A549 (cell line): ENCODE measurements at regions not wholly inside any gene's neighbourhood (a gene's known extent, or its start where the extent isn't known, plus 50 kb on each side); places are given as distances from the start of the nearest gene placed in this dataset.

Experiments
- ATAC-seq, 2 experiments: fragments of 200-7000 bp in 1 of 2; fragments of >200 bp in 1 of 2; cut with Nextera tagmentation in 1 of 2; cut with Tn5 transposase in 1 of 2; 3 replicates each; pipeline versions ENCODE4 v1.8.0 to v1.9.1; 2018 to 2020; ENCODE audit warnings: mild to moderate bottlenecking in 1 of 2, moderate library complexity in 1 of 2
- CTCF ChIA-PET: fragments of 300-600 bp; sonication (Branson Sonifier 250); formaldehyde crosslinking; extraction: SDS; loops from one replicate; lab custom pipeline; 2021; ENCODE audit warnings: antibody characterized with exemption, inconsistent platforms; lab: Yijun Ruan, JAX
- POLR2A ChIA-PET: fragments of 350-600 bp; formaldehyde crosslinking; extraction: SDS; loops from one replicate; lab custom pipeline; 2021; ENCODE audit warnings: antibody characterized with exemption, inconsistent platforms; lab: Yijun Ruan, JAX
- DNase-seq, 2 experiments: peaks; one replicate each; pipeline versions ENCODE4 v3.0.0 to v3.0.0-alpha.2; 2011 to 2016; ENCODE audit warnings: low read depth in 1 of 2, low spot score in 1 of 2
- FAIRE-seq: peaks from 2 replicates; lab custom pipeline; 2011; peaks lifted over from hg19 to GRCh38; lab: Jason Lieb, UNC
- H3K27ac ChIP-seq, 2 experiments: fragments of >200 bp; sonication (Bioruptor Twin); formaldehyde crosslinking; 3 replicates each; pipeline ENCODE4 v1.5.1; 2016 to 2017
- H3K4me1 ChIP-seq: fragments of >200 bp; sonication (Bioruptor Twin); formaldehyde crosslinking; 3 replicates; pipeline ENCODE4 v1.6.1; 2016
- H3K4me2 ChIP-seq: fragments of >200 bp; sonication (Bioruptor Twin); formaldehyde crosslinking; 3 replicates; pipeline ENCODE4 v1.6.1; 2016
- H3K4me3 ChIP-seq: fragments of >200 bp; sonication (Bioruptor Twin); formaldehyde crosslinking; 3 replicates; pipeline ENCODE4 v1.5.1; 2016
- H3K9me3 ChIP-seq: fragments of >200 bp; sonication (Bioruptor Twin); formaldehyde crosslinking; 3 replicates; pipeline ENCODE4 v1.6.1; 2016
- BHLHE40 ChIP-seq: IDR thresholded peaks from 2 replicates; pipeline ENCODE4 v1.6.1; 2012; ENCODE audit warnings: low read depth, low read length, inconsistent platforms
- CEBPB ChIP-seq, 2 experiments: fragments of >200 bp in 1 of 2; sonication (Bioruptor Twin) in 1 of 2; formaldehyde crosslinking in 1 of 2; IDR thresholded peaks; 2 replicates each; pipeline ENCODE4 v1.6.1; 2012 to 2016
- CHD2 ChIP-seq: fragments of 150-350 bp; IDR thresholded peaks from 2 replicates; pipeline ENCODE4 v1.6.1; 2014; ENCODE audit warnings: low read length; ENCODE audit not compliant: partially characterized antibody
- EHMT2 ChIP-seq: fragments of 200-600 bp; sonication (generic); IDR thresholded peaks from 2 replicates; pipeline ENCODE4 v1.6.1; 2016; ENCODE audit warnings: antibody characterized with exemption, low read depth, mild to moderate bottlenecking, moderate library complexity
- EP300 ChIP-seq, 2 experiments: fragments of >200 bp; sonication (Bioruptor Twin); formaldehyde crosslinking; IDR thresholded peaks; 2 replicates in 1 of 2; 3 replicates in 1 of 2; pipeline ENCODE4 v1.6.1; 2016 to 2017
- ESRRA ChIP-seq: fragments of 150-350 bp; IDR thresholded peaks from 2 replicates; pipeline ENCODE4 v1.6.1; 2014; ENCODE audit warnings: mild to moderate bottlenecking, low read length, borderline replicate concordance
- FOSB ChIP-seq: fragments of 250-450 bp; sonication (Bioruptor Pico); IDR thresholded peaks from 2 replicates; pipeline ENCODE4 v1.5.0; 2020; ENCODE audit warnings: mild to moderate bottlenecking, moderate library complexity
- FOXS1 ChIP-seq: fragments of 250-450 bp; sonication (Bioruptor Pico); IDR thresholded peaks from 2 replicates; pipeline ENCODE4 v1.5.0; 2020; ENCODE audit warnings: mild to moderate bottlenecking, moderate library complexity
- GATA3 ChIP-seq: IDR thresholded peaks from 2 replicates; pipeline ENCODE4 v1.6.1; 2012; ENCODE audit warnings: borderline replicate concordance
- HOXA7 ChIP-seq: fragments of 250-450 bp; sonication (Bioruptor Pico); IDR thresholded peaks from 2 replicates; pipeline ENCODE4 v1.5.0; 2020; ENCODE audit warnings: mild to moderate bottlenecking, moderate library complexity
- HOXB5 ChIP-seq: fragments of 250-450 bp; sonication (Bioruptor Pico); IDR thresholded peaks from 2 replicates; pipeline ENCODE4 v1.5.0; 2020; ENCODE audit warnings: mild to moderate bottlenecking, moderate library complexity
- JUN ChIP-seq, 2 experiments: fragments of >200 bp; sonication (Bioruptor Twin); formaldehyde crosslinking; IDR thresholded peaks; 2 replicates in 1 of 2; 3 replicates in 1 of 2; pipeline ENCODE4 v1.6.1; 2016 to 2017
- KDM1A ChIP-seq: fragments of 200-600 bp; sonication (generic); IDR thresholded peaks from 2 replicates; pipeline ENCODE4 v1.6.1; 2016; ENCODE audit warnings: low read depth, mild to moderate bottlenecking
- KDM5A ChIP-seq: fragments of 200-600 bp; sonication (generic); IDR thresholded peaks from 2 replicates; pipeline ENCODE4 v1.6.1; 2016; ENCODE audit warnings: antibody characterized with exemption, mild to moderate bottlenecking
- MAZ ChIP-seq: fragments of 150-350 bp; IDR thresholded peaks from 2 replicates; pipeline ENCODE4 v1.6.1; 2014; ENCODE audit warnings: antibody characterized with exemption, low read depth, low read length, borderline replicate concordance
- MYC ChIP-seq: IDR thresholded peaks from 2 replicates; pipeline ENCODE4 v1.6.1; 2012; ENCODE audit warnings: mild to moderate bottlenecking, inconsistent platforms, low read length, improper control_type of control experiment, borderline replicate concordance
- NFE2L2 ChIP-seq: fragments of 150-350 bp; conservative IDR thresholded peaks from 2 replicates; pipeline ENCODE4 v1.6.1; 2014; ENCODE audit warnings: low read length
- NPAS2 ChIP-seq: fragments of 250-450 bp; sonication (Bioruptor Pico); IDR thresholded peaks from 2 replicates; pipeline ENCODE4 v1.8.0; 2022; ENCODE audit warnings: mild to moderate bottlenecking, moderate library complexity, borderline replicate concordance
- NR3C1 ChIP-seq: fragments of >200 bp; sonication (Bioruptor Twin); formaldehyde crosslinking; IDR thresholded peaks from 3 replicates; pipeline ENCODE4 v1.6.1; 2017
- PHF8 ChIP-seq: fragments of 200-600 bp; sonication (generic); IDR thresholded peaks from 2 replicates; pipeline ENCODE4 v1.6.1; 2016; ENCODE audit warnings: low read depth, mild to moderate bottlenecking, antibody characterized with exemption, moderate library complexity, borderline replicate concordance
- POLR2AphosphoS2 ChIP-seq: conservative IDR thresholded peaks from 2 replicates; pipeline ENCODE4 v1.6.1; 2012; ENCODE audit warnings: low read length, improper control_type of control experiment, inconsistent platforms
- RAD21 ChIP-seq, 2 experiments: fragments of >200 bp in 1 of 2; sonication (Bioruptor Twin) in 1 of 2; formaldehyde crosslinking in 1 of 2; IDR thresholded peaks in 1 of 2; conservative IDR thresholded peaks in 1 of 2; 2 replicates in 1 of 2; 3 replicates in 1 of 2; pipeline ENCODE4 v1.6.1; 2012 to 2018; ENCODE audit warnings: inconsistent platforms in 1 of 2
- RCOR1 ChIP-seq: fragments of 150-350 bp; IDR thresholded peaks from 2 replicates; pipeline ENCODE4 v1.6.1; 2014; ENCODE audit warnings: antibody characterized with exemption, low read length, low read depth
- RNF2 ChIP-seq: fragments of 200-600 bp; sonication (generic); IDR thresholded peaks from 2 replicates; pipeline ENCODE4 v1.6.1; 2016; ENCODE audit warnings: low read depth, mild to moderate bottlenecking, antibody characterized with exemption, moderate library complexity, borderline replicate concordance
- SMC3 ChIP-seq: fragments of >200 bp; sonication (Bioruptor Twin); formaldehyde crosslinking; IDR thresholded peaks from 3 replicates; pipeline ENCODE4 v1.6.1; 2018; ENCODE audit warnings: inconsistent platforms
- SREBF2 ChIP-seq: fragments of 450-650 bp; IDR thresholded peaks from 2 replicates; pipeline ENCODE4 v1.6.1; 2014; ENCODE audit warnings: mild to moderate bottlenecking, moderate library complexity
- TFCP2L1 ChIP-seq: fragments of 250-450 bp; sonication (Bioruptor Pico); IDR thresholded peaks from 2 replicates; pipeline ENCODE4 v1.5.0; 2021; ENCODE audit warnings: mild to moderate bottlenecking
- TP53 ChIP-seq: fragments of 250-450 bp; sonication (Bioruptor Pico); IDR thresholded peaks from 2 replicates; pipeline ENCODE4 v1.5.0; 2021; ENCODE audit warnings: mild to moderate bottlenecking, moderate library complexity
- ZC3H11A ChIP-seq: fragments of 450-650 bp; IDR thresholded peaks from 2 replicates; pipeline ENCODE4 v1.6.1; 2014; ENCODE audit warnings: antibody characterized with exemption, mild to moderate bottlenecking
- ZNF302 ChIP-seq: fragments of 250-450 bp; sonication (Bioruptor Pico); IDR thresholded peaks from 2 replicates; pipeline ENCODE4 v1.9.0; 2021; ENCODE audit warnings: inconsistent platforms, mild to moderate bottlenecking, moderate library complexity
- ZSCAN20 ChIP-seq: fragments of 250-450 bp; sonication (Bioruptor Pico); IDR thresholded peaks from 2 replicates; pipeline ENCODE4 v1.8.0; 2022; ENCODE audit warnings: mild to moderate bottlenecking, moderate library complexity
- WGBS: methylation state at CpG from one replicate; pipeline ENCODE4 v1.1.6; 2017; ENCODE audit errors: missing lambda C conversion rate; 5-methylcytosine and 5-hydroxymethylcytosine counted together
- TF ChIP-seq, protein P1 (sequence below): fragments of 250-450 bp; sonication (Bioruptor Pico); IDR thresholded peaks from 2 replicates; pipeline ENCODE4 v1.5.0; 2021; ENCODE audit warnings: mild to moderate bottlenecking, moderate library complexity, borderline replicate concordance
- TF ChIP-seq, protein P2 (sequence below): IDR thresholded peaks from 2 replicates; pipeline ENCODE4 v1.6.1; 2012
- TF ChIP-seq, protein P3 (sequence below): IDR thresholded peaks from 2 replicates; pipeline ENCODE4 v1.6.1; 2012; ENCODE audit warnings: low read depth, borderline replicate concordance
- TF ChIP-seq, protein P4 (sequence below): fragments of 250-450 bp; sonication (Bioruptor Pico); IDR thresholded peaks from 2 replicates; pipeline ENCODE4 v1.5.0; 2020; ENCODE audit warnings: low read depth, mild to moderate bottlenecking, moderate library complexity

DNA sequence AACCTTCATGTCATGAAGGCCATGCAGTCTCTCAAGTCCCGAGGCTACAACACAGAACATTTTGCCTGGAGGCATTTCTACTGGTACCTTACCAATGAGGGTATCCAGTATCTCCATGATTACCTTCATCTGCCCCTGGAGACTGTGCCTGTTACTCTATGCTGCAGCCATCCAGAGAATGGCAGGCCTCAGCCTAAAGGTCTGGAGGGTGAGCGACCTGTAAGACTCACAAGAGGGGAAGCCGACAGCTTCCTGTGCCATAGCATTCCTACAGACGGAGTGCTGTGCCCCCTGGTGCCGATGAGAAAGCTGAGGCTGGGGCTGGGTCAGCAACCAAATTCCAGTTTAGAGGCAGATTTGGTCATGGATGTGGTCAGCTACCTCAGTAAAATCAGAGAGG is 51.3 kb upstream of the CADPS start:
- ATAC-seq (no peak), FAIRE-seq (no peak)
- ChIA-PET POLR2A (no interaction called here), CTCF (no interaction called here)
- Histone ChIP-seq H3K27ac (no peak overlapping the region), H3K4me2 (no peak overlapping the region), H3K4me1 (no peaks in the 10 kb centered on the region)
- TF ChIP-seq SREBF2, result no peak
- TF ChIP-seq, protein P1, sequence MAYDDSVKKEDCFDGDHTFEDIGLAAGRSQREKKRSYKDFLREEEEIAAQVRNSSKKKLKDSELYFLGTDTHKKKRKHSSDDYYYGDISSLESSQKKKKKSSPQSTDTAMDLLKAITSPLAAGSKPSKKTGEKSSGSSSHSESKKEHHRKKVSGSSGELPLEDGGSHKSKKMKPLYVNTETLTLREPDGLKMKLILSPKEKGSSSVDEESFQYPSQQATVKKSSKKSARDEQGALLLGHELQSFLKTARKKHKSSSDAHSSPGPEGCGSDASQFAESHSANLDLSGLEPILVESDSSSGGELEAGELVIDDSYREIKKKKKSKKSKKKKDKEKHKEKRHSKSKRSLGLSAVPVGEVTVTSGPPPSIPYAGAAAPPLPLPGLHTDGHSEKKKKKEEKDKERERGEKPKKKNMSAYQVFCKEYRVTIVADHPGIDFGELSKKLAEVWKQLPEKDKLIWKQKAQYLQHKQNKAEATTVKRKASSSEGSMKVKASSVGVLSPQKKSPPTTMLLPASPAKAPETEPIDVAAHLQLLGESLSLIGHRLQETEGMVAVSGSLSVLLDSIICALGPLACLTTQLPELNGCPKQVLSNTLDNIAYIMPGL (CRISPR knock-in tag), result no peak
- no peak for TF ChIP-seq ZC3H11A
- no peak for TF ChIP-seq GATA3
- no peak for TF ChIP-seq CEBPB (IDR thresholded peaks at IDR 0.05)
- TF ChIP-seq KDM1A, result no peak
- TF ChIP-seq, protein P2, sequence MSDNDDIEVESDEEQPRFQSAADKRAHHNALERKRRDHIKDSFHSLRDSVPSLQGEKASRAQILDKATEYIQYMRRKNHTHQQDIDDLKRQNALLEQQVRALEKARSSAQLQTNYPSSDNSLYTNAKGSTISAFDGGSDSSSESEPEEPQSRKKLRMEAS, result no peak
- no peak for TF ChIP-seq EHMT2
- no peak for TF ChIP-seq KDM5A
- TF ChIP-seq NPAS2 (CRISPR knock-in tag), result no peak
- TF ChIP-seq, all 56 proteins: peak for 0
- WGBS, result 0% methylated on average over 2 of the region's 5 CpGs
- H3K4me3 ChIP-seq, result no peak overlapping the region
- H3K9me3 ChIP-seq, result no peaks in the 10 kb centered on the region
- no peak for DNase-seq

DNA sequence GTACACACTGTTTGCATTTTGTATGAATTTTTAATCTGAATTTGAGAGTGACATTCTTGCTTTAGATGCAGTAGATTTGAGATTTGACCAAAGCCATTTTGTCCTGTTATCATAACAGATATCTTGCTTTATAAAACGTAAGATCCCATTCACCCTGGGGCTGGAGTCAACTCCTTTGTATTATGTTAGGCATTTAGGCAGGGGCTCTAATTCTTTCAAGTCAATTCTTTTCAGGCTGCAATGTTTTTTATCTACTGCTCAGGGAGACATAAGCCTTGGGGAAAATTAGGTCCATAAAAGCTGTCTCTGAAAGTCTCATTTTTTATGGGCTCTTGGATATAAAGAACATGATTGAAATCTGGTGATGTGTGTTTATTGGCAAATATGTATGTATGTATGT is 53.0 kb upstream of the CADPS start:
- no peak for DNase-seq
- WGBS, result 4% methylated on average over 1 of the region's 1 CpG

DNA sequence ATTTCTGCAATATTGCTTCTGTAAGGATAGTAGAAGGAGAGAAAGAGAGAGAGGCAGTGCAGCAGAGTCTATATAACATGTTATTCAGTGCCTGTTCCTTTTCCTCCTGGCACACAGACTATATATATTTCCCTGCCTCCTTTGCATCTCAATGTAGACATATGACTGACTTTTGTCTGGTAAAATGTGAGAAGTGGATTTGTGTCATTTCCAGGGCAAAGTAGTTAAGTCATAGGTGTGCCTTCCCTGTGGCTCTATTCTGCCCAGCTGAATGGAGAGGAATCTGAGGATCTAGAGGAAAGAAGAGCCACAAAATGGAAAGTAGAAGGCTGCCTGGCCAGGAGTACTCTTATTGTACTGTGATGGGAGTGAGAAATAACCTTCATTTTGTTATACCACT is 54.6 kb upstream of the CADPS start:
- ChIA-PET POLR2A (no interaction called here), CTCF (no interaction called here)
- Histone ChIP-seq H3K4me1 (no peaks in the 10 kb centered on the region), H3K4me3 (no peak overlapping the region), H3K4me2 (no peak overlapping the region), H3K27ac (no peak overlapping the region), H3K9me3 (no peaks in the 10 kb centered on the region)
- TF ChIP-seq MYC (no peak), POLR2AphosphoS2 (no peak), RCOR1 (no peak), BHLHE40 (no peak), SMC3 (no peak), RNF2 (no peak), FOXS1 (CRISPR knock-in tag) (no peak), NFE2L2 (no peak), ZSCAN20 (CRISPR knock-in tag) (no peak), ZNF302 (no peak), HOXB5 (CRISPR knock-in tag) (no peak), EP300 (IDR thresholded peaks at IDR 0.05) (no peak), PHF8 (no peak), TP53 (CRISPR knock-in tag) (no peak), ZC3H11A (no peak), FOSB (CRISPR knock-in tag) (no peak), NPAS2 (CRISPR knock-in tag) (no peak)
- TF ChIP-seq, protein P3, sequence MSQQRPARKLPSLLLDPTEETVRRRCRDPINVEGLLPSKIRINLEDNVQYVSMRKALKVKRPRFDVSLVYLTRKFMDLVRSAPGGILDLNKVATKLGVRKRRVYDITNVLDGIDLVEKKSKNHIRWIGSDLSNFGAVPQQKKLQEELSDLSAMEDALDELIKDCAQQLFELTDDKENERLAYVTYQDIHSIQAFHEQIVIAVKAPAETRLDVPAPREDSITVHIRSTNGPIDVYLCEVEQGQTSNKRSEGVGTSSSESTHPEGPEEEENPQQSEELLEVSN, result no peak
- TF ChIP-seq, protein P4, sequence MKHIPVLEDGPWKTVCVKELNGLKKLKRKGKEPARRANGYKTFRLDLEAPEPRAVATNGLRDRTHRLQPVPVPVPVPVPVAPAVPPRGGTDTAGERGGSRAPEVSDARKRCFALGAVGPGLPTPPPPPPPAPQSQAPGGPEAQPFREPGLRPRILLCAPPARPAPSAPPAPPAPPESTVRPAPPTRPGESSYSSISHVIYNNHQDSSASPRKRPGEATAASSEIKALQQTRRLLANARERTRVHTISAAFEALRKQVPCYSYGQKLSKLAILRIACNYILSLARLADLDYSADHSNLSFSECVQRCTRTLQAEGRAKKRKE, result no peak
- DNase-seq (no peak), FAIRE-seq (no peak), ATAC-seq (no peak)

More for the DNA sequence above, 53.0 kb upstream of the CADPS start:
- H3K4me3 ChIP-seq, result no peak overlapping the region
- no peak for TF ChIP-seq NPAS2 (CRISPR knock-in tag)
- TF ChIP-seq CHD2, result no peak
- no peak for TF ChIP-seq TFCP2L1 (CRISPR knock-in tag)
- TF ChIP-seq ESRRA, result no peak
- no peak for TF ChIP-seq JUN (IDR thresholded peaks at IDR 0.05)
- TF ChIP-seq MAZ, result no peak
- no peak for TF ChIP-seq HOXA7 (CRISPR knock-in tag)
- no peak for TF ChIP-seq GATA3
- no peak for TF ChIP-seq SMC3
- TF ChIP-seq RNF2, result no peak
- no peak for TF ChIP-seq NR3C1
- TF ChIP-seq RAD21 (conservative IDR thresholded peaks at IDR 0.05 in 1 of 2, IDR thresholded peaks at IDR 0.05 in 1 of 2), result no peak
- no peak for TF ChIP-seq HOXB5 (CRISPR knock-in tag)
- TF ChIP-seq, all 56 proteins: peak for 0
- ChIA-PET POLR2A (no interaction called here), CTCF (interaction anchor here (0.6 kb wide), 1 partner anchor 265 kb away, joined by 3 read pairs; no protein-coding TSS in a partner anchor)
- Histone ChIP-seq H3K9me3 (no peaks in the 10 kb centered on the region), H3K4me1 (no peaks in the 10 kb centered on the region), H3K4me2 (no peak overlapping the region), H3K27ac (no peak overlapping the region)
- FAIRE-seq (no peak), ATAC-seq (no peak)
